Subcutaneous abdominal adipose tissue (tissue), 5 donors: ENCODE measurements at regions not wholly inside any gene's neighbourhood (a gene's known extent, or its start where the extent isn't known, plus 50 kb on each side); places are given as distances from the start of the nearest gene placed in this dataset.
"Not testable (repeated sequence)": the region's sequence is repeated elsewhere in the genome, so short reads cannot be mapped to it uniquely, and the experiment has no call there.

ENCODE experiments used
- H3K27ac ChIP-seq: one replicate; pipeline ENCODE4 v1.7.0; 2013; ENCODE audit warnings: low read depth, mild to moderate bottlenecking, inconsistent platforms, low read length, moderate library complexity
- H3K27me3 ChIP-seq, 5 donors: one replicate each; pipeline ENCODE4 v1.7.0; 2013; ENCODE audit warnings: low read length in 5 of 5, inconsistent platforms in 1 of 5; ENCODE audit not compliant: control insufficient read depth in 5 of 5, insufficient read depth in 4 of 5
- H3K36me3 ChIP-seq, 5 donors: one replicate each; pipeline ENCODE4 v1.7.0; 2013; ENCODE audit warnings: low read length in 5 of 5; ENCODE audit not compliant: control insufficient read depth in 5 of 5, insufficient read depth in 5 of 5
- H3K4me1 ChIP-seq, 5 donors: one replicate each; pipeline ENCODE4 v1.7.0; 2013; ENCODE audit warnings: low read length in 5 of 5, mild to moderate bottlenecking in 3 of 5, moderate library complexity in 1 of 5; ENCODE audit not compliant: control insufficient read depth in 5 of 5, insufficient read depth in 5 of 5
- H3K4me3 ChIP-seq, 5 donors: one replicate each; pipeline ENCODE4 v1.7.0; 2013; ENCODE audit warnings: low read length in 5 of 5, low read depth in 1 of 5
- H3K9ac ChIP-seq, 5 donors: one replicate each; pipeline ENCODE4 v1.7.0; 2013; ENCODE audit warnings: low read length in 5 of 5, mild to moderate bottlenecking in 4 of 5, moderate library complexity in 3 of 5
- H3K9me3 ChIP-seq, 5 donors: one replicate each; pipeline ENCODE4 v1.7.0; 2013; ENCODE audit warnings: low read length in 5 of 5; ENCODE audit not compliant: control insufficient read depth in 5 of 5
- donor health status: healthy.
- donor health status: healthy.
- donor health status: healthy.
- donor health status: healthy.
- donor health status: healthy.

DNA sequence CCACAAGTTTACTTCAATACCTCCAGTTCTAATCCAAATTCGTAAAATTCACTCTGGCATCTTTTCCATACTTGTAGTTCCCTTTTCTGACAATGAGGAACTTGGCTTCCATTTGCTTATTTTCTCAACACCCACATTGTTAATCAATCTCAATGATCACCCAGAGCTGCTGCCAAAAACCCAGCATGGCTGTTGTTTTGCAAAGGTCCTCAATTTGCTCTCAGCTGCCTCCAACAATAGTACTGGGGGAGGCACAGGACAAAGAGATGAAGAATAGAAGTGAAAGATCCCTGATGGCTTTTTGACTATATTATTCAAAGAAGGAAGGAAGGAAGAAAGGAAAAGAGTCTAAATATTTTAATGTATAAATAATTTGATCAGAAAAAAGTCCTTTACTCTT lies 847.8 kb downstream of the RAPGEF2 start:
- Histone ChIP-seq H3K4me3 (no peak overlapping the region), H3K9me3 (no peaks in the 10 kb centered on the region), H3K27ac (no peak overlapping the region), H3K27me3 (no peaks in the 10 kb centered on the region), H3K9ac (no peak overlapping the region), H3K36me3 (no peaks in the 10 kb centered on the region), H3K4me1 (no peaks in the 10 kb centered on the region)

DNA sequence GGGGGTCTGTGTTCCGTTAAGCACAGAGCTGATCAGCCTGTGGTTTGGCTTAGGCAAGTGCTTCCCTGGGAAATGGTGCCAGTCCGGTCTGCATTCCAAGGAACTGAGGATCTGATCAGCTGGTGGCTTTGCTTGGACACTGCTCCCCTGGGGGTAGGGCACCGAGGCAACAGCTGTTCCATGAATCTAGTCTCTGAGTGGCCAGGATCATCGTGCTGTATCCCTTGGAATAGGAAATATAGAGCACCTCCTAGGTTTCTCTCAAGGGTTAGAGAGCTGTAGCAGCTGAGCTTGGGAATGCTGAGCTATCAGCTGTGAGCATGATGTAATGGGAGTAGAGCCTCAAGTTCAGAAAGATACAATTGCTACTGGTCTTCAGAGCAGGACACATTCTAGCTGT lies 863.9 kb downstream of the RAPGEF2 start:
- no peaks in the 10 kb centered on the region for H3K36me3 ChIP-seq
- H3K4me1 ChIP-seq: no peaks in the 10 kb centered on the region
- no peak overlapping the region for H3K27ac ChIP-seq
- peaks cover 0 to 5% (median 0%) of the 10 kb centered on the region in 5 donors for H3K9me3 ChIP-seq
- no peak overlapping the region for H3K9ac ChIP-seq
- peaks cover 0 to 5% (median 0%) of the 10 kb centered on the region in 5 donors for H3K27me3 ChIP-seq
- no peak overlapping the region for H3K4me3 ChIP-seq

DNA sequence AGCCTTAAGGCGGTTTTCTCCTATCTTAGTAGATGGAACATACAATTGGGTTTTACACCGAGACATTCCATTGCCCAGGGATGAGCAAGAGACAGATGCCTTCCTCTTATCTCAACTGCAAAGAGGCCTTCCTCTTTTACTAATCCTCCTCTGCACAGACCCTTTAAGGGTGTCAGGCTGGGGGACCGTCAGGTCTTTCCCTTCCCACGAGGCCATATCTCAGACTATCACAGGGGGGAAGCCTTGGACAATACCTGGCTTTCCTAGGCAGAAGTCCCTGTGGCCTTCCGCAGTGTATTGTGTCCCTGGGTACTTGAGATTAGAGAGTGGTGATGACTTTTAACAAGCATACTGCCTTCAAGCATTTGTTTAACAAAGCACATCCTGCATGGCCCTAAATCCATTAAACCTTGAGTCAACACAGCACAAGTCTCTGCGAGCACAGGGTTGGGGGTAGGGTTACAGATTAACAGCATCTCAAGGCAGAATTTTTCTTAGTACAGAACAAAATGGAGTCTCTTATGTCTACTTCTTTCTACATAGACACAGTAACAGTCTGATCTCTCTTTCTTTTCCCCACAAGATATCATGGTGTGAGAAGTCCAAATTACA lies 874.1 kb downstream of the RAPGEF2 start:
- not testable (repeated sequence) for H3K27ac ChIP-seq, H3K4me1 ChIP-seq, H3K9me3 ChIP-seq, H3K27me3 ChIP-seq, H3K36me3 ChIP-seq, H3K4me3 ChIP-seq, H3K9ac ChIP-seq

DNA sequence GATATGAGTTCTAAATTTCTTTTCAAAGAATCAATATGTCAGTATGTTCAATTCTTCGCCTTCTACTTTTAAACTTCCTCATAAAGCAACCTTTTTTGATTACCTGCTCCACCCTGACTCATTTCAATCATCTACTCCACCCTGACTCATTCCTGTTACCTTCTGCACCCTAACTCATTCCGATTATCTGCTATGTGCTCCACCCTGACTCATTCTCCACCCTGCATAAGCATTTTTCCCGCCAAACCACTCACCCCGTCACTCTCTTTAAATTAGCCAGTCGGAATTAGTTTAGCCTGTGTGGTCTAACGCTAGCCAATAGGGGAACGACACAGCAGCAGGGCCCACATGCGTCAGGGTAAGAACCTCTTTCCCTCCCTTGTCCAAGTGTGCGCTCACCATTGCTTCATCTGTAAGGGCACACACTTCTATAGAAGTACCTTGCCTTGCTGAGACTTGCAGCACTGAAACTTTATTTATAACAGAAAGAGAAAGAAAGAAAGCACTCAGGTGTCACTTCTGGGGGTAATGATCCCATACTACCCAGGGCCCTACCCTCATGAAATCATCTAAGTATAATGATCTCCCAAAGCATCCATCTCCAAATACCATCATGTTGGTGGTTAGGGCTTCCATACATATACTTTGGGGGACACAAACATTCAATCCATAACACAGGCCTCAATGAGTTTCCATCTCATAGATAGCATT lies 875.2 kb downstream of the RAPGEF2 start:
- no peak overlapping the region for H3K4me3 ChIP-seq
- H3K36me3 ChIP-seq: no peaks in the 10 kb centered on the region
- no peaks in the 10 kb centered on the region for H3K27me3 ChIP-seq
- peaks cover 0 to 1% (median 0%) of the 10 kb centered on the region in 5 donors for H3K9me3 ChIP-seq
- no peak overlapping the region for H3K9ac ChIP-seq
- no peaks in the 10 kb centered on the region for H3K4me1 ChIP-seq
- H3K27ac ChIP-seq: no peak overlapping the region

DNA sequence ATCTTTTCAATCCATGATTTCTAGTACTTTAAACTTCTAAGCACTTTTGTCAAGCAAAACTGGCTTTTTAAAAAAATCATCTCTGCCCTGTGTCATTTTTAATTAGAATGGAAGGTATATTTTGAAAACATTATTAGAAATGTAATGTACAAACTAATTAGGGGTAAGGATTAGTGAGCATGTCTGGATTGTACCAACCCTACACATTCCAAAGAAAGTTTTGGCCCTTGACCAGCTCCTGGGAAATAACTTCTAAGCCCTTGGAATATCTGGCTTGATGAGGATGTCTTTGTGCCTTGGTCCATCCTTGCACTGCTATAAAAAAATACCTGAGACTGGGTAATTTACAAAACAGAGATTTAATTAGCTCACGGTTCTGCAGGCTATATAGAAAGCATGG lies 876.5 kb downstream of the RAPGEF2 start:
- Histone ChIP-seq H3K9me3 (no peaks in the 10 kb centered on the region), H3K4me1 (no peaks in the 10 kb centered on the region), H3K4me3 (no peak overlapping the region), H3K9ac (no peak overlapping the region), H3K27ac (no peak overlapping the region), H3K27me3 (no peaks in the 10 kb centered on the region), H3K36me3 (no peaks in the 10 kb centered on the region)

DNA sequence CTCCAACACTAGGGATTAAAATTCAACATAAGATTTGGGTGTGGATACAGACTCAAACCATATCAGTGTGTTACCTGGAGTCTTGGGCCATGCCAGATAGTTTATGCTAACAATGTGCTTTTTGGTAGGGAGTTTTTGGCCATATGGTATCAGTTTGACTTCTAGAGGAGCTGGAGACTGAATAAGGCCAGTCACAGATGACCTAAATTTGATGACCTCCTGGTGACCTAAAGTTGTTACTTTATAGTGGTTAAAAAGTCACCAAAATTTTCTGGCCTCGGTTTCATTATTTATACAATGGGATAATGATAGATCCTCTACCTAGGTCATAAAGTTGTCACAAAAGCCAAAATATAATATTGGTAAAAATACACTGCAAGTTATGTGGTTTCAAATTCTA lies 877.1 kb downstream of the RAPGEF2 start:
- no peaks in the 10 kb centered on the region for H3K27me3 ChIP-seq
- no peaks in the 10 kb centered on the region for H3K4me1 ChIP-seq
- H3K9me3 ChIP-seq: no peaks in the 10 kb centered on the region
- H3K36me3 ChIP-seq: no peaks in the 10 kb centered on the region
- H3K4me3 ChIP-seq: no peak overlapping the region
- no peak overlapping the region for H3K27ac ChIP-seq
- H3K9ac ChIP-seq: no peak overlapping the region

DNA sequence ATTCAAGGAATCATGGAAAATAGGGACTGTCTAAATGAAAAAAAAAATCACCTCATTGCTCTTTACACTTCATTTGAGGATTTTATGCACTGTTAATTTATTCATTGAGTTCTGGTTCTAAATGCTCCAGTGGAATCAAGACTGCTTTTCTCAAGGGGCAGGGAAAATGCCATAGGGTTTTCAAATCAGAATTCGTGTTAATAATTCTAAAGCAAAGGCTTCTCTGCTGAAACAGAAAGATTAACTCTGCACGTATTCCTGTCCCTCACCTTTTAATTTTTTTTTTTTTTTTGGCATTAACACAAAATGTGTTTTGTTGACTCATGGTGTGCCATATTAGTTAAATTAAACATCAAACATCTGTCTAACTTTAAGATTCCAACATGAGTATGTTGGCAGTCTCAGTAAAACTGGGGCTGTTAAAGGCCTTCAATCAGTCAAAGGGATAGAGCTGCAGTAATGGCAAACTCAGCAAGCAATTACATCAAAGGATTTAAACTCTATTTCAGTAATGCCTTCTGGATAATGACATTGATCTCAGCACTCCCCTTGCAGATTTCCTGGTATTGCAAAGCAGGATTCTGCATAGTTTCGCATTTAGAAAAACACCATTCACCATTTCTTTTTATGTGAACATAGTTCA lies 878.1 kb downstream of the RAPGEF2 start:
- H3K27me3 ChIP-seq: no peaks in the 10 kb centered on the region
- H3K36me3 ChIP-seq: no peaks in the 10 kb centered on the region
- no peak overlapping the region for H3K9ac ChIP-seq
- H3K4me3 ChIP-seq: no peak overlapping the region
- no peaks in the 10 kb centered on the region for H3K4me1 ChIP-seq
- no peaks in the 10 kb centered on the region for H3K9me3 ChIP-seq
- H3K27ac ChIP-seq: no peak overlapping the region

DNA sequence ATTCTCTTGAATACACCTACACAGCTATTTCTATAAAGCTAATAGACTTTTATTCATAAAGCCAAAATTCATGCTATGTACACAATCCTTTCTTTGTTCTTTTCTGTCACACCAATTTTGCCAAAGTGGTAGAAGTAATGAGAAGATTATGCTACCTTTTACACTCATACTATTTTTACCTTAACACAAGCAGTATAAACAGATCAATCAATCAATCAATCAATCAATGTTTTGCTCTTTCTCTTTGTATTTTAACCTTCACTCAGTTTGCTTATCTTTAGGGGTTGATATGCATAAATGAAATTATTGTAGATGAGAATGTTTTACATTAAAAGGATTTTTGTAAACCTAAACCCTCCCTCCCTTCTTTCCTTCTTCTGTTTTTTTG lies 878.6 kb downstream of the RAPGEF2 start:
- H3K4me1 ChIP-seq: no peaks in the 10 kb centered on the region
- no peaks in the 10 kb centered on the region for H3K36me3 ChIP-seq
- H3K27me3 ChIP-seq: no peaks in the 10 kb centered on the region
- no peak overlapping the region for H3K9ac ChIP-seq
- H3K27ac ChIP-seq: no peak overlapping the region
- no peaks in the 10 kb centered on the region for H3K9me3 ChIP-seq
- no peak overlapping the region for H3K4me3 ChIP-seq

DNA sequence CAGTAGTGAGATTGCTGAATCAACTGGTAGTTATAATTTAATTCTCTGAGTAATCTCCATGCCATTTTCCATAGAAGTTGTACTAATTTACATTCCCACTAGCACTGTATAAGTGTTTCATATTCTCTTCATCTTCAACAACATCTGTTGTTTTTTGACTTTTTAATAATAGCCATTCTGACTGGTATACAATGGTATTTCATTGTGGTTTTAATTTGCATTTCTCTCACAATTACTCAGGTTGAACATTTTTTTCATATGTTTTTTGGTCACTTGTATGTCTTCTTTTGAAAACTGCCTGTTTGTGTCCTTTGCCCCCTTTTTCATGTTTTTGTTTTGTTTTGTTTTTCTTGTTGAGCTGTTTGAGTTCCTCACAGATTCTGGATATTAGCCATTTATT lies 880.2 kb downstream of the RAPGEF2 start:
- H3K9me3 ChIP-seq: peaks cover 0 to 2% (median 0%) of the 10 kb centered on the region in 5 donors
- H3K4me3 ChIP-seq: no peak overlapping the region
- H3K27ac ChIP-seq: no peak overlapping the region
- no peaks in the 10 kb centered on the region for H3K36me3 ChIP-seq
- no peaks in the 10 kb centered on the region for H3K4me1 ChIP-seq
- H3K27me3 ChIP-seq: no peaks in the 10 kb centered on the region
- no peak overlapping the region for H3K9ac ChIP-seq

DNA sequence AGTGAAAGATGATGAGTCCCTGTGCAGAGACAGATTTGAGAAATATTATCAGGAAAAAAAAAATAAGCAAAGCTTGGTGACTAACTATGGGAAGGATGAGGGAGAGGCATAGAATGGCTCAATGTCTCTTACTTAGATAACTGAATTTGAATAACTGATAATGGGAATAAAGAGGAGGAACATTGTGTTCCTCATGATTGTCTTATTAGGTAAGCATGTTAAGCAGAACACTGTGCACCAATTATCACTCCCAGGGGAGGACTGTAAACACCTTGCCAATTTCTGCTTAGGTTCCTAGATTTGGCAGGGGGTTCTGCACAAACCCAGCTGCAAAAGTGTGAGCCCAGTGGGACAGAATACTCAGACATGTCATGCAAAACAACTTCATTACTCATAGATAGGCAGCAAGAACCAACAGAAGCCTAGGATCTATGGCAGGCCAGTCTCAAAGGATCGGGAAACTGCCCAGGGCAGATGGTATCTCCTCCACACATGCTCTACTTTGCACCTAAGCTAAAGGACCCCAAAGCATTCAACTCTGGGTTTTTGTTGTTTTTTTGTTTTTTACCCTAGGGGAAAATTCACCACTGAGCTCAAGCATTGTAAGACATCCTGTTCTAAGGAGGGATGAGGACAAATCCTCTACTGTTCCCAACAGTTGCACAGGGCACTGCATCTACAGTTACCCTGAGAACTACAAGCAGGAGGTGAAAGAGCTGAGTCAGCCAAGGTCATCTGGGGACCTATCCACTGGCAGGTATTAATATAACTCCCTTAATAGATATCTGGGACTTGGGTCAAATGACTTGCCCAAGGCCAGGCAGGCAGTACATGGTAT lies 907.0 kb downstream of the RAPGEF2 start:
- Histone ChIP-seq H3K4me3 (no peak overlapping the region), H3K27ac (no peak overlapping the region), H3K9me3 (peaks cover 0 to 4% (median 0%) of the 10 kb centered on the region in 5 donors), H3K27me3 (no peaks in the 10 kb centered on the region), H3K36me3 (no peaks in the 10 kb centered on the region), H3K9ac (no peak overlapping the region), H3K4me1 (no peaks in the 10 kb centered on the region)
